SK-N-SH (cell line): ENCODE measurements at regions not wholly inside any gene's neighbourhood (a gene's known extent, or its start where the extent isn't known, plus 50 kb on each side); places are given as distances from the start of the nearest gene placed in this dataset.

Source experiments
- CTCF ChIA-PET: fragments of 300-600, 350-600 bp; formaldehyde crosslinking; extraction: SDS; loops from one replicate; lab custom pipeline; 2021; lab: Yijun Ruan, JAX
- POLR2A ChIA-PET: fragments of 350-600 bp; sonication (Branson Sonifier 250); formaldehyde crosslinking; extraction: SDS; loops from one replicate; lab custom pipeline; 2020; ENCODE audit warnings: antibody characterized with exemption, inconsistent platforms; lab: Yijun Ruan, JAX
- DNase-seq: peaks from one replicate; pipeline ENCODE4 v3.0.0; 2012
- H2AFZ ChIP-seq: fragments of 200-600 bp; sonication (generic); 2 replicates; pipeline ENCODE4 v1.8.1; 2016; ENCODE audit warnings: antibody characterized with exemption, mild to moderate bottlenecking, low read depth
- H3F3A ChIP-seq: fragments of 200-600 bp; sonication (generic); replicated peaks from 2 replicates; pipeline ENCODE3; 2016; ENCODE audit warnings: antibody characterized with exemption, mild to moderate bottlenecking; ENCODE audit not compliant: insufficient read depth
- H3K27ac ChIP-seq, 2 experiments: fragments of 200-500 bp in 1 of 2; fragments of 200-600 bp in 1 of 2; sonication (Bioruptor generic) in 1 of 2; sonication (generic), shearing (Covaris generic) in 1 of 2; 2 replicates each; pipeline versions ENCODE4 v1.5.1 to v1.6.1; 2014 to 2016; ENCODE audit warnings: low read depth in 2 of 2, inconsistent platforms in 1 of 2, low read length in 1 of 2, mild to moderate bottlenecking in 1 of 2, mixed read lengths in 1 of 2
- H3K27me3 ChIP-seq: fragments of 200-600 bp; sonication (generic), shearing (Covaris generic); 2 replicates; pipeline ENCODE4 v1.6.1; 2016; ENCODE audit warnings: mixed run types; ENCODE audit not compliant: insufficient read depth
- H3K36me3 ChIP-seq, 2 experiments: fragments of 200-500 bp in 1 of 2; fragments of 200-600 bp in 1 of 2; sonication (Bioruptor generic) in 1 of 2; sonication (generic) in 1 of 2; replicated peaks in 1 of 2; 2 replicates each; pipeline versions ENCODE3 to v1.5.1; 2014 to 2016; ENCODE audit warnings: low read length in 1 of 2, mild to moderate bottlenecking in 1 of 2; ENCODE audit not compliant: insufficient read depth in 2 of 2, control insufficient read depth in 1 of 2
- H3K4me1 ChIP-seq, 2 experiments: fragments of 200-500 bp in 1 of 2; fragments of 200-600 bp in 1 of 2; sonication (Bioruptor generic) in 1 of 2; sonication (generic), shearing (Covaris generic) in 1 of 2; 2 replicates each; pipeline versions ENCODE4 v1.5.1 to v1.6.1; 2014 to 2016; ENCODE audit warnings: low read depth in 1 of 2, low read length in 1 of 2, mixed run types in 1 of 2; ENCODE audit not compliant: insufficient read depth in 2 of 2, control insufficient read depth in 1 of 2
- H3K4me2 ChIP-seq: fragments of 200-600 bp; sonication (generic), shearing (Covaris generic); 2 replicates; pipeline ENCODE4 v1.6.1; 2017; ENCODE audit warnings: mixed run types
- H3K4me3 ChIP-seq, 2 experiments: fragments of 200-500 bp in 1 of 2; fragments of 200-600 bp in 1 of 2; sonication (Bioruptor generic) in 1 of 2; sonication (generic), shearing (Covaris generic) in 1 of 2; 2 replicates each; pipeline versions ENCODE4 v1.5.1 to v1.8.1; 2014 to 2016; ENCODE audit warnings: low read depth in 2 of 2, inconsistent platforms in 1 of 2, low read length in 1 of 2, mild to moderate bottlenecking in 1 of 2, mixed read lengths in 1 of 2, moderate library complexity in 1 of 2
- H3K79me2 ChIP-seq: fragments of 200-600 bp; sonication (generic); 2 replicates; pipeline ENCODE4 v1.8.1; 2017; ENCODE audit warnings: mild to moderate bottlenecking; ENCODE audit not compliant: insufficient read depth
- H3K9ac ChIP-seq: fragments of 200-600 bp; sonication (generic); 2 replicates; pipeline ENCODE4 v1.6.1; 2017; ENCODE audit warnings: mixed run types
- H3K9me2 ChIP-seq: fragments of 200-600 bp; sonication (generic); 2 replicates; pipeline ENCODE4 v1.6.1; 2017; ENCODE audit warnings: mixed run types
- H3K9me3 ChIP-seq: fragments of 200-600 bp; sonication (generic); 2 replicates; pipeline ENCODE4 v1.6.1; 2017; ENCODE audit warnings: mixed run types, mild to moderate bottlenecking, moderate library complexity
- H4K20me1 ChIP-seq: fragments of 200-600 bp; sonication (generic); 2 replicates; pipeline ENCODE4 v1.6.1; 2017; ENCODE audit warnings: mild to moderate bottlenecking, mixed run types; ENCODE audit not compliant: insufficient read depth
- CTCF ChIP-seq: fragments of 200-600 bp; sonication (generic); IDR thresholded peaks from 2 replicates; pipeline ENCODE4 v1.6.1; 2017; ENCODE audit warnings: antibody characterized with exemption, mild to moderate bottlenecking, moderate library complexity
- EZH2phosphoT487 ChIP-seq: fragments of 200-600 bp; sonication (generic); IDR thresholded peaks from 2 replicates; pipeline ENCODE4 v1.6.1; 2017; ENCODE audit warnings: low read depth, mixed run types, mild to moderate bottlenecking, antibody characterized with exemption, moderate library complexity, borderline replicate concordance
- FOSL2 ChIP-seq: IDR thresholded peaks from 2 replicates; pipeline ENCODE4 v1.4.0; 2012; ENCODE audit warnings: low read depth, mild to moderate bottlenecking, moderate library complexity, borderline replicate concordance
- GATA2 ChIP-seq: sonication (generic); formaldehyde crosslinking; IDR thresholded peaks from 2 replicates; pipeline ENCODE4 v1.5.0; 2020; ENCODE audit warnings: mild to moderate bottlenecking, missing genetic modification reagents
- IRF3 ChIP-seq: fragments of 150-350 bp; IDR thresholded peaks from 2 replicates; pipeline ENCODE4 v1.6.1; 2016; ENCODE audit warnings: mild to moderate bottlenecking, low read depth, low read length
- JUND ChIP-seq: IDR thresholded peaks from 2 replicates; pipeline ENCODE4 v1.4.0; 2012
- MEF2A ChIP-seq: IDR thresholded peaks from 2 replicates; pipeline ENCODE4 v1.4.0; 2012; ENCODE audit warnings: low read depth, borderline replicate concordance
- SIN3A ChIP-seq: IDR thresholded peaks from 2 replicates; pipeline ENCODE4 v1.6.1; 2012; ENCODE audit warnings: low read depth, mild to moderate bottlenecking, low read length, moderate library complexity, borderline replicate concordance
- SMC3 ChIP-seq: IDR thresholded peaks from 2 replicates; pipeline ENCODE4 v1.6.1; 2012; ENCODE audit warnings: low read depth, low read length, improper control_type of control experiment
- TEAD4 ChIP-seq: IDR thresholded peaks from 2 replicates; pipeline ENCODE4 v1.4.0; 2012; ENCODE audit warnings: mild to moderate bottlenecking, borderline replicate concordance; ENCODE audit not compliant: insufficient read depth
- WGBS: methylation state at CpG from one replicate; pipeline ENCODE4 v1.1.6; 2017; ENCODE audit warnings: low lambda C conversion rate; 5-methylcytosine and 5-hydroxymethylcytosine counted together
- TF ChIP-seq, protein P1 (sequence below): IDR thresholded peaks from 2 replicates; pipeline ENCODE4 v1.4.0; 2012; ENCODE audit warnings: low read depth, borderline replicate concordance

DNA sequence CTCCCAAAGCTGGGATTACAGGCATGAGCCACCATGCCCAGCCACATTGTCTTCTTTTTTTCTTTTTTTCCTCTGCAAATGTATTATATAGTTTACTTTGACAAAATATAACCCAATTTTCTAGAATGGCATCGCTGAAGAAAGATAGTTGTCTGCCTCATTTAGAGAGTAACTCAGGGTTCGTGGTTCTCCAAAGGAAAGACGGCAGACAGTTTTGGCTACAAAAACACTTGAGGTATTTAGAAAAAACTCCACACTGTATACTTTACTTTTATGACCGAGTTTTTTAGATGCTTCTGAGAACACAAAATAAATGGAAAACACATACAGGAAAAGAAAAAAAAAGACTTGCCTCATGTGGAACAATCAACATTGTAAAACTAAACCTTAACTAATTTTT is 369.1 kb upstream of the ATP2B1 start:
- Histone ChIP-seq H4K20me1 (no peaks in the 10 kb centered on the region), H3F3A (no peaks in the 10 kb centered on the region), H3K9me3 (no peaks in the 10 kb centered on the region), H3K79me2 (no peaks in the 10 kb centered on the region), H3K27me3 (no peaks in the 10 kb centered on the region), H3K9ac (no peak overlapping the region), H3K9me2 (no peaks in the 10 kb centered on the region), H3K4me2 (no peak overlapping the region), H3K4me1 (no peaks in the 10 kb centered on the region), H3K4me3 (no peak overlapping the region), H3K27ac (no peak overlapping the region), H2AFZ (no peak overlapping the region), H3K36me3 (no peaks in the 10 kb centered on the region)
- POLR2A ChIA-PET = no interaction called here
- CTCF ChIA-PET = no interaction called here
- 89% methylated on average over 4 of the region's 4 CpGs for WGBS
- no peak for DNase-seq
- no peak for TF ChIP-seq EZH2phosphoT487
- TF ChIP-seq CTCF = no peak
- no peak for TF ChIP-seq JUND

DNA sequence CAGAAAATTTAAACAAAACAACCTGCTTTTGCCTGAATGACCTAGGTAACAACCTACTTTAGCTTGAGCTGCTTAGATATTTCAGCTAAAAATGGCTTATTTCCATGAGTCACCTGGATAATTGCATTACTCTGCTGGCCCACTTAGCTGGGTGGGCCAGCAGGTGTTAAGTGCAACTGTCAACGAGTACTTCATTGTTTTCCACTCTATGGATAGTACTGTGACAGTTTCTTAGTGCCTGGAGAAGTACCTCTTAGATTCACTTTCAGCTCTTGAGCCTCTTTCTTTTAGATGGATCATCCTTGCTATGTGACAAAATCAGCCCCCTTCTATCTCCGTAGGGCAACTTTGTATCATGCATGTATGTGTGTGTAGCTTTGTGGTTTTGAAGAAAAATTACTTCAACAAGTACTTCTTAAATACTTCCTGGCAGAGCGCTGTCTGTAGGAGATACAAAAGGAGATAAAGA is 368.2 kb upstream of the ATP2B1 start:
- Histone ChIP-seq H2AFZ (no peak overlapping the region), H3K4me1 (no peaks in the 10 kb centered on the region), H3K4me3 (no peak overlapping the region), H3K9me3 (no peaks in the 10 kb centered on the region), H4K20me1 (no peaks in the 10 kb centered on the region), H3K27ac (no peak overlapping the region), H3K27me3 (no peaks in the 10 kb centered on the region), H3K36me3 (no peaks in the 10 kb centered on the region), H3F3A (no peaks in the 10 kb centered on the region), H3K79me2 (no peaks in the 10 kb centered on the region), H3K4me2 (no peak overlapping the region), H3K9ac (no peak overlapping the region), H3K9me2 (no peaks in the 10 kb centered on the region)
- 53% methylated on average over 3 of the region's 3 CpGs for WGBS
- no peak for TF ChIP-seq EZH2phosphoT487
- TF ChIP-seq TEAD4 = no peak
- no peak for TF ChIP-seq FOSL2
- no peak for TF ChIP-seq SMC3
- TF ChIP-seq GATA2 = no peak
- TF ChIP-seq, protein P1, sequence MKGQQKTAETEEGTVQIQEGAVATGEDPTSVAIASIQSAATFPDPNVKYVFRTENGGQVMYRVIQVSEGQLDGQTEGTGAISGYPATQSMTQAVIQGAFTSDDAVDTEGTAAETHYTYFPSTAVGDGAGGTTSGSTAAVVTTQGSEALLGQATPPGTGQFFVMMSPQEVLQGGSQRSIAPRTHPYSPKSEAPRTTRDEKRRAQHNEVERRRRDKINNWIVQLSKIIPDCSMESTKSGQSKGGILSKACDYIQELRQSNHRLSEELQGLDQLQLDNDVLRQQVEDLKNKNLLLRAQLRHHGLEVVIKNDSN = no peak
- no peak for TF ChIP-seq JUND
- no peak for TF ChIP-seq MEF2A
- TF ChIP-seq IRF3 = no peak
- no peak for TF ChIP-seq SIN3A
- ChIA-PET CTCF (no interaction called here), POLR2A (no interaction called here)
- DNase-seq = no peak
